Stimulated activated naive CD8-positive, alpha-beta T cell treated with anti-CD3 and anti-CD28 coated beads, Interleukin-15, Interleukin-2, amounts not matched to agents 100 U/mL and 50 U/mL, for 24 hours (primary cell): ENCODE measurements at regions not wholly inside any gene's neighbourhood (a gene's known extent, or its start where the extent isn't known, plus 50 kb on each side); places are given as distances from the start of the nearest gene placed in this dataset.
"Not testable (repeated sequence)": the region's sequence is repeated elsewhere in the genome, so short reads cannot be mapped to it uniquely, and the experiment has no call there.

ENCODE experiments used
- ATAC-seq: fragments of 150-1000 bp; cut with Tn5 transposase; one replicate; pipeline ENCODE4 v1.10.0; 2021
- DNase-seq: peaks from one replicate; pipeline ENCODE4 v3.0.0; 2021

GRCh38 chr4:103415801-103416200, 217.7 kb upstream of the CENPE start:
- ATAC-seq (no peak), DNase-seq (no peak)

- not testable (repeated sequence) for DNase-seq, ATAC-seq
Measured at GRCh38 chr4:103412646-103413045, 214.5 kb upstream of the CENPE start.

GRCh38 chr4:103410386-103410785, 212.2 kb upstream of the CENPE start:
- DNase-seq (no peak), ATAC-seq (no peak)

GRCh38 chr4:103405415-103405814, 207.3 kb upstream of the CENPE start:
- ATAC-seq (no peak), DNase-seq (no peak)

GRCh38 chr4:103403619-103404018, 205.5 kb upstream of the CENPE start:
- ATAC-seq = no peak

GRCh38 chr4:103402198-103402597, 204.1 kb upstream of the CENPE start:
- ATAC-seq = no peak

More at GRCh38 chr4:103403619-103404018, 205.5 kb upstream of the CENPE start:
- DNase-seq = no peak

GRCh38 chr4:103400405-103400804, 202.3 kb upstream of the CENPE start:
- DNase-seq (no peak), ATAC-seq (no peak)

More at GRCh38 chr4:103402198-103402597, 204.1 kb upstream of the CENPE start:
- DNase-seq = no peak

- ATAC-seq (no peak), DNase-seq (no peak)
Measured at GRCh38 chr4:103397541-103397940, 199.4 kb upstream of the CENPE start.

- ATAC-seq, DNase-seq: not testable (repeated sequence)
Measured at GRCh38 chr4:103387508-103388011, 189.4 kb upstream of the CENPE start.

GRCh38 chr4:103385565-103385964, 187.4 kb upstream of the CENPE start:
- not testable (repeated sequence) for DNase-seq, ATAC-seq

GRCh38 chr4:103375278-103375677, 177.1 kb upstream of the CENPE start:
- DNase-seq = no peak
- no peak for ATAC-seq

- no peak for DNase-seq
- ATAC-seq = no peak
Measured at GRCh38 chr4:103374758-103375157, 176.6 kb upstream of the CENPE start.

GRCh38 chr4:103374306-103374705, 176.2 kb upstream of the CENPE start:
- ATAC-seq (no peak), DNase-seq (no peak)

- DNase-seq (no peak), ATAC-seq (no peak)
Measured at GRCh38 chr4:103372002-103372558, 173.9 kb upstream of the CENPE start.

GRCh38 chr4:103370336-103370735, 172.2 kb upstream of the CENPE start:
- DNase-seq (no peak), ATAC-seq (no peak)

- DNase-seq (no peak), ATAC-seq (no peak)
Measured at GRCh38 chr4:103365285-103365684, 167.1 kb upstream of the CENPE start.

- DNase-seq (no peak), ATAC-seq (no peak)
Measured at GRCh38 chr4:103364083-103364482, 165.9 kb upstream of the CENPE start.

GRCh38 chr4:103361926-103362325, 163.8 kb upstream of the CENPE start:
- DNase-seq = no peak
- ATAC-seq = no peak

- no peak for ATAC-seq
- no peak for DNase-seq
Measured at GRCh38 chr4:103359900-103360299, 161.8 kb upstream of the CENPE start.

GRCh38 chr4:103354006-103354405, 155.9 kb upstream of the CENPE start:
- DNase-seq = no peak
- ATAC-seq = no peak

- no peak for ATAC-seq
- no peak for DNase-seq
Measured at GRCh38 chr4:103329642-103330041, 131.5 kb upstream of the CENPE start.

- DNase-seq (no peak), ATAC-seq (no peak)
Measured at GRCh38 chr4:103324811-103325210, 126.7 kb upstream of the CENPE start.

- DNase-seq (no peak), ATAC-seq (no peak)
Measured at GRCh38 chr4:103318327-103318726, 120.2 kb upstream of the CENPE start.

- no peak for ATAC-seq
- DNase-seq = no peak
Measured at GRCh38 chr4:103308248-103308561, 110.1 kb upstream of the CENPE start.
